AG09319 (cell line): ENCODE measurements at regions not wholly inside any gene's neighbourhood (a gene's known extent, or its start where the extent isn't known, plus 50 kb on each side); places are given as distances from the start of the nearest gene placed in this dataset.
A peak's percentile ranks its signal among the peaks of the same experiment; 100 is the strongest.

Experiments
- DNase-seq: peaks from one replicate; pipeline ENCODE4 v3.0.0-alpha.2; 2010; ENCODE audit warnings: low read depth; ENCODE audit errors: extremely low read depth
- CTCF ChIP-seq: IDR thresholded peaks from 2 replicates; pipeline ENCODE4 v1.5.1; 2011; ENCODE audit warnings: low read depth, mild to moderate bottlenecking, inconsistent platforms, low read length, moderate library complexity

- no peak for DNase-seq
- no peak for TF ChIP-seq CTCF
Measured at GRCh38 chr3:81426826-81427577, 334.4 kb downstream of the GBE1 start.

- no peak for DNase-seq
- TF ChIP-seq CTCF, result no peak
Measured at GRCh38 chr3:81425198-81425868, 336.1 kb downstream of the GBE1 start.

- peak; percentile 4 for DNase-seq
- peak; percentile 55 for TF ChIP-seq CTCF
Measured at GRCh38 chr3:81419228-81419627, 342.2 kb downstream of the GBE1 start.

- no peak for TF ChIP-seq CTCF
- DNase-seq, result no peak
Measured at GRCh38 chr3:81416812-81417211, 344.6 kb downstream of the GBE1 start.

- no peak for DNase-seq
- TF ChIP-seq CTCF, result no peak
Measured at GRCh38 chr3:81406318-81406717, 355.1 kb downstream of the GBE1 start.

- no peak; the same call in 1 of the 2 replicates for TF ChIP-seq CTCF
- DNase-seq, result no peak
Measured at GRCh38 chr3:81395739-81396513, 365.5 kb downstream of the GBE1 start.
